DMS53 (cell line): ENCODE measurements at regions not wholly inside any gene's neighbourhood (a gene's known extent, or its start where the extent isn't known, plus 50 kb on each side); places are given as distances from the start of the nearest gene placed in this dataset.
"Not testable (repeated sequence)": the region's sequence is repeated elsewhere in the genome, so short reads cannot be mapped to it uniquely, and the experiment has no call there.

Experiments used
- DNase-seq: peaks from one replicate; lab custom pipeline; 2025; lab: John Stamatoyannopoulos, UW

DNA sequence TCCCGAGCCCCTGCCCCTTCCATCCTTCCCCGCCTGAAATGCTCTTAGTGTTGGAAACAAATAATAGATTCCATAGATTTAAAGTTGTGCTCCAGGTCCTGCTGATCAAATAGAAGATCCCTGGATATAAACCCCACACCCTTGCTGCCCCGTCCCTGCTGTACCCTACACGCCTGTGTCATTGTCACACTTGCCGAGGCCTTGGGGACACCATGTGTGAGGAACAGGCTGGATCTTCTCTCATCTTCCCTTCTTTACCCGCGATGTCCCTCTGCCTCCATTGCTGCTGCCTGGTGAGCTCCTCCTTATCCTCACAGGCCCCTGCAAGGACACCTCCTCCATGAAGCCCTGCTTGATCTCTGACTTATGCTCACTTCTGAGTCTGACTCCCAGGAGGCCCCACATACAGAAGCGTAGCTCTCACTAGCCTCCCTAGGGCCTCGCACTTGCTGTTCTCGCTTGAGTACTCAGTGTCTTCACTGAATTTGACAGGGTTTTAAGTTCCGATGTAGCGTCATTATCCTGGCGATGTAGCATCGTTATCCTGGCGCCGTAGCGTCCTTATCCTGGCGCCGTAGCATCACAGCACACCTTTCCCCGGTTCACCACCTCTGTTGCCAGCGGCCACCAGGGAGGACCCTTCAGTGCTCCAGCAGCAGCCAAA, 221.9 kb downstream of the NDUFA10 start:
- DNase-seq: no peak

DNA sequence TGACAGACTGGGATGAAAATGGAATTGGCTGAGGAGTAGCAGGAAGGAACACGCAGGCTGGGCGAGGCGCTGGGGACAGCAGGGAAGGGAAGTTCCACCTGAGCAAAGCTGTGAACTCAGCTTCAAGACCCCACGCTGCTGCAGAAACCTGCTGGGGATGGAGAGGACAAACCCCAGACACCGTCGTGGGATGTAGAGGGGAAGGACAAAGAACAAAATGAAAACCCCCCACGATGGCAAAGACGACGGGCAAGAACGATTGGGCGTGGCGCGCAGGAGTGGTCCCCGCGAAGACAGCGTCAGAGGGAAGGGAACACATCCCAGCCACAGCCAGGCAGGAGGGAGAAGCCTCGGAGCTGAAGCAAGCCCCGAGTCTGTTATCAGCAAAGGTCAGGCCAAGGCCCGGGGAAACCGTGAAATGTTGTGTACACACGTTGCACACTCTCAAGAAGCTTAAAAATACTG, 222.9 kb downstream of the NDUFA10 start:
- DNase-seq: no peak

GRCh38 chr2:239801404-239802184, 223.5 kb downstream of the NDUFA10 start:
- DNase-seq: no peak

- DNase-seq: no peak
These were observed 224.3 kb downstream of the NDUFA10 start for GRCh38 chr2:239800785-239801386.

DNA sequence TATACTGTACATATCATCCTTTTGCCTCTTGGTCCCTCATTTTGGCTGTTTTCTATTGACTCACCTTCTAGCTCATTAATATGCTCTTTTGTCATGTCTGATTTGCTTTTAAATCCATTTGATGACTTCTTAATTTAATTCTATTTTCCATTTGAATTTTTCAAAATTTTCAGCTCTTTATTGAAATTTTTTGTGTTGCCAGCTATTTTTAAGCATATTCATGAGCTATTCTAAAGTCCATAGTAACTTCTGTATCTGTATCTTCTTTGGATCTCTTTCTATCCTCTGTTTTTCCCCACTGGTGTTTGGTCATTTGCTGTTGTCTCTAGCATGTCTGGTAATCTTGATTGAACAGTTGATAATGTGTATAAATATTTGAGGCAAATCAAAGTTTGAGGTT, 227.8 kb downstream of the NDUFA10 start:
- no peak for DNase-seq

DNA sequence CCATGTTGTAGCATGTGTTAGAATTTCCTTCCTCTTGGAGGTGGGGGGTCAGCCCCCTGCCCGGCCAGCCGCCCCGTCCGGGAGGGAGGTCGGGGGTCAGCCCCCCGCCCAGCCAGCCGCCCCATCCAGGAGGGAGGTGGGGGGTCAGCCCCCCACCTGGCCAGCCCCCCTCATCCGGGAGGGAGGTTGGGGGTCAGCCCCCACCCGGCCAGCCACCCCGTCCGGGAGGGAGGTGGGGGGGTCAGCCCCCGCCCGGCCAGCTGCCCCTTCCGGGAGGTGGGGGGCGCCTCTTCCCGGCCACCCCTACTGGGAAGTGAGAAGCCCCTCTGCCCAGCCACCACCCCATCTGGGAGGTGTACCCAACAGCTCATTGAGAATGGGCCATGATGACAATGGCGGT, 229.4 kb downstream of the NDUFA10 start:
- DNase-seq: not testable (repeated sequence)

DNA sequence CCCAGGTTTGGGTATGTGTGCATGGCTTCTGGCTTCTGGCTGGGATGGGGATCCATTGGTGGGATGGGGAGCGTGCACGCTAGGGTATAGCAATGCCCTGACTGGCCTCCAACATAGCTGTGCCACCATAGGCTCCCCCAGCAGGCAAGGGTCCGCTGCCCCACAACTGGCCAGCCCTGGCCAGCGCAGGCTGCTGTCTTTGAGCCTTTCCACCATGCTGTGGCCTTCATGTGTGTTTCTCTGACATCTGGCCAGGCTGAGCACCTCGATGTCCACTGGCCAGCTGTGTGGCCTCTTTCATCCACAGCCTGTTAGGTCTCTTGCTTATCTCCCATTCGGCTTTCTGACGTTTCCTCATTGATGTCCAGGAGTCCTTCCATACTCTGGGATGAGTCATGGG, 231.3 kb downstream of the NDUFA10 start:
- DNase-seq: no peak

GRCh38 chr2:239793086-239793485, 232.1 kb downstream of the NDUFA10 start:
- DNase-seq: no peak

DNA sequence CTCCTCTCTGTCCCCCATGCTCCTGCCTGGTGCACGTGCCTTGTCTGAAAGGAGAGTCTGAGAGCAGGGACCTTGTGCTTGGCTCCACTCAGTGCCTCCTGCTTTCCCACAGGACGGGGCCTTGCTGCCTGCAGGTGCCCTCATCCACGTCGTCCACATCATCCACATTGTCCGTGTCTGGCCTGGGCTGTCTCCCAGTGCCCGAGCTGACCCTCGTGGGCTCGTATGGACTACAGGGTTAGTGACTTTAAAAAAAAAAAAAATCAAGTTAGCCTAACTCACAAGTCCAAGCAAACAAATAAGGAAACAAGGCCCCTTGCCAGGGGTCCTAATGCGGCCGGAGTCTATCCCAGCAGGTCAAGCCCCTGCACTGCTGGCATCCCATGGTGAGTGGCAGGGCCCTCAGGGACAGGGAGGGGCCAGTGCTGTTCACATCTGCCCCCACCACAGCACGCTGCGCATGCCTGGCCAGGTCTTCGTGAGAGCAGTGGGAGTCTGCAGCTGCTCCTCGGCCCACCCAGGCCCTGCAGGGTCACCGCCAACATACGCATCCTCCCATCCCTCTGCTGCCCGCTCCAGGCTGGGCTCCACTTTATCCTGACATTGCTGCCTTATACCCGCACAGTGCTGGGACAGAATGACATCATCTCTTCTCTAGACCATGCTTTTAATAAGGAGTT, 232.6 kb downstream of the NDUFA10 start:
- DNase-seq: no peak

DNA sequence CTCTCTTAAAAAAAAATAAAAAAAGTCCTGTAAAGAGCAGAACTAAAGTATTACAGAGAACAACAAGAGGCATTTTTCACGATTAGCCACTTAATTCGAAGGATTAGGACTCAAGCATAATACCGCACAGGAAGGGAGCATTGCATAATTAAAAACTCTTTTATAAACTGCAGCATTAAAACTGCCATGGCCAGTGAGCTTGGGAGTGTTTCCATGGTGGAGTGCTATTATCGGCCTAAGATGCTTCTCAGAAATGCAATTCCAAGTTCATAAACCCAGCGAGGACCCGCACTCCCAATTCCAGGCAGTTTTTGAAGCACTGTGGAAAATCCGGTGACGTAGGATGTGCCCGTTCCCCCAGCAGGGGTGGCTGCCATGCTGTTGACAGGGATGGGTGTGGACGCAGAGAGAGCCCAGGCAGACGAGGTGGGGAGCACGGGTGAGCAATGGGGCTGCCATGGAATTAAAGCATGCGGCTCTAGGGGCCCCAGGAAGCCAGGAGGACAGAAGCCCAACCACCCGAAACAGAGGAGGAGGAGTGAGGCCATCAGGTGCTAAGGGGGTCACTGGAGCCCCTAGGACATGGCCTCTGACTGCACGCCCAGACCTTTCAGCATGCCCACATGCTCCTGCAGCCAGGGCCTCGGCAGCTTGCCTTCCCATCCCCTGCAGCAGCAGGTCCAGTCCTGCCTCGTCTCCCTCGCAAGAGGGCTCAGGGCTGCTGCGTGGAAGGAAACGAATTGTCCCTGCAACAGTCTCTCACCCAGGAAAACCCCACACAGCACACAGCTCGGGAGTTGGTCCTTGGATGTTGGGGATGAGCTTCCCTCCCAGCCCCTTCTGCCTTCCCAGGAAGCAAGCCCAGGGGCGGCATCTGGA, 233.4 kb downstream of the NDUFA10 start:
- no peak for DNase-seq

- no peak for DNase-seq
These were observed 234.4 kb downstream of the NDUFA10 start for GRCh38 chr2:239790721-239791120.

GRCh38 chr2:239790313-239790712, 234.8 kb downstream of the NDUFA10 start:
- DNase-seq: no peak

GRCh38 chr2:239789711-239790110, 235.4 kb downstream of the NDUFA10 start:
- DNase-seq: no peak

GRCh38 chr2:239788576-239789098, 236.5 kb downstream of the NDUFA10 start:
- no peak for DNase-seq

DNA sequence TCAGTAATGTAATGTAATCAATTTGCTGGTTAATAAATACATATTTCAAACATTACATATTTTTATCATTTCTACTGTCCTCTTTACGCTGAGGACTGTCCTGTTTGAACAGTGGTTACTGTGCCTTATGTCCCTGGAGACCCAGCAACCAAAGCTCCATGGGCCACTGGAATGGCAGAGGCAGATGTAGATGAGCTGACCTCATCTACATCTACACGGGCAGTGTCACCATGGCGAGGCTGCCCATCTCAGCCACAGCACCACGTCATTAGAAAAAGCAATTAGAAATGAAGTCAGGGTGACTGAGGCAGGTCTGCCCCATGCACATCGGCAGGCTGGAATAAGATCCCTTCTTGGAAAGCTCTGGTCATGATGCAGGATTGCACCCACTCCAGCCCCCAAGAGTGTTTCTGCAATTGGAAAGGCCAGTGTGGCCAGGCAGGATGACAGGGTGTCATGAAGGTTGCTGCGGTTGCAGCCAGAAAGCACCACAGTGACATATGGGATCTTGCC, 237.5 kb downstream of the NDUFA10 start:
- DNase-seq: no peak

GRCh38 chr2:239786791-239787190, 238.4 kb downstream of the NDUFA10 start:
- DNase-seq: no peak

GRCh38 chr2:239781454-239781853, 243.7 kb downstream of the NDUFA10 start:
- no peak for DNase-seq

DNA sequence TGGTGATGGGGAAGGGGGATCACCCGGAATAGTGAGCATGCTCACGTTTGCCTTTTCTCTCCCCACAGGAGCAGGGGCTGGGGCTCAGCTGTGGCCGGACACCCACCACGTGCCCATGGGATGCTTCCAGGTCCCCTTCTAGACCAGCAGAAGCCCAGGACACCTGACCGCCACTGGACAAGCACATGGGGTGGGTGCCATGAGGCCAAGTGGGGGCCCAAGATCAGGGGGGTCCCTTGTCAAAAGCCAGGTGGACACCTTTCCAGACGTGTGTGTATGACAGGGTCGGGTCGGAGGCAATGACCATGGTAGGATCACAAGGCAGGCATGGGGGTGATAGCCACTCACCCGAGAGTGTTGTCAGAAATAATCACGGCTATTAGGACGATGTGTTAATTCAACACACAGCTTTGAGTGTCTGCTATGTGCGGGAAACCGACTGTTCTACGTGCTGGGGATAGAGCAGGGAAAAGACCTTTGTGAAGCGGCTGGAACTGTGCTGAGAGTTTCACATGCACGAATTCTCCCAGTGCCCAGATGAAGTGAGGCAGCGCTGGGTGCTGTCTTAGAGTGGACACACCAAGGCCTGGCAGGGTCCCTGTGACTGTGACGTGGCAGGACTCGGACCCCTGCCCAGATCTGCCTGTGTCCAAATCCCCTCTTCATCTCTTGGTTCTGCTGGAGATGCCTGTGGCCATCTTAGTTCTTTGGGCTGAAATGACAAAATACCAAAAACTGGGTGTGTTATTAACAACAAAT, 244.7 kb downstream of the NDUFA10 start:
- DNase-seq: no peak

DNA sequence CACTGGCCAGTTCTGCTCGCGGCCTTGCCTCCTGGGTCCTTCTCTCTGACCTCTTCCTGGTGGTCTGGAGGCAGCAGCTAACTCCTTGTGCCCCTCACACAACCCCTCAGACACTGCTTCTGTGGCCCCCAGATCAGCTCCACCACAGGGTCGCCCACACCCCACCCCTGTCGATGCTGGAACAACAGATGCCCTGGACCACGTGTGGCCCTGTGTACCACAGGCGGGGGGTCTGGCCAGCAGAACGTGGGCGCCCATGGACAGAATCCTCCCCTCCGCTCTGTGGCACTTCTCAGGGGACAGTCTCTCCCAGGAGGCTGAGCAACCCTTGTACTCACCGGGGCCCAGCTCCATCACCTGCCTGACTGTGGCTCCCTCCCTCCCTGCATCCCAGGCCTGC, 245.6 kb downstream of the NDUFA10 start:
- DNase-seq: no peak

GRCh38 chr2:239778861-239779558, 246.1 kb downstream of the NDUFA10 start:
- DNase-seq: no peak
